ENCODE measurements at regions not wholly inside any gene's neighbourhood (a gene's known extent, or its start where the extent isn't known, plus 50 kb on each side); places are given as distances from the start of the nearest gene placed in this dataset.

DNA sequence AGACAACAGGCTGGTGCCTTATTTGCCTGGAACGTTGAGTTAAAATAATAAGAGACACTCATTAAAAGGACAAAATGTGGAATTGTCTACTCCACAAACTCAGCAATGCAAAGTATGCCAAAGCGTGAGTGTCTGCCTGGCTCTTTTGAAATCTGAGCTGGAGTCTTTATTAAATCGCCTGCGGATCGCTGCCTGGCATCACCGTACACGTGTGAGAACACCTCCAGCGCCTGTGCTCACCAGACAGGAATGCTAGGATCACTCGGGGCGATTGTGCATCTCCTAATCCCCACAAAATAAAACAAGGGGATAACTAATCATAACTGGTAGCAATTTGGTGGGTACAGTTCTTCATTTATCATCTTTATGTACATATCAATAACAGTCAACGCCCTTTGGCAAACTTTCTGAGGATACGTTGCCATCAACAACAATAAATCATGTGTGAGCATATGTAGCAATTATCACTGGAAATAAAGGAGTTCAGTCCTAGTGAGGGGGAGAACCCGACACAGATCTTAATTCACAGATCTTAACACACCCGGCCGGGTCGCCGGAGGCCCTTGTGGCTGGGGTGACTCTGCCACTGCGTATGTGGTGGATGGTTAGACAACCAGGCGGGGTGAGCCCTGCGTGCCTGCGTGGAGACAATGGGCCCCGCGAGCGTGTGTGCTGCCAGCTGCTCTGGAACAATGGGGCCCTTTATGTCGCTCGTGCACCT is 284.9 kb upstream of the IRX1 start (continued):
- TF ChIP-seq CBX5 (IDR thresholded peaks at IDR 0.05; ENCODE audit: low read depth) (no peak), NBN (IDR thresholded peaks at IDR 0.05) (no peak), NFYA (IDR thresholded peaks at IDR 0.05; ENCODE audit: borderline replicate concordance, low read depth, low read length) (no peak)
- TF ChIP-seq, protein P1, sequence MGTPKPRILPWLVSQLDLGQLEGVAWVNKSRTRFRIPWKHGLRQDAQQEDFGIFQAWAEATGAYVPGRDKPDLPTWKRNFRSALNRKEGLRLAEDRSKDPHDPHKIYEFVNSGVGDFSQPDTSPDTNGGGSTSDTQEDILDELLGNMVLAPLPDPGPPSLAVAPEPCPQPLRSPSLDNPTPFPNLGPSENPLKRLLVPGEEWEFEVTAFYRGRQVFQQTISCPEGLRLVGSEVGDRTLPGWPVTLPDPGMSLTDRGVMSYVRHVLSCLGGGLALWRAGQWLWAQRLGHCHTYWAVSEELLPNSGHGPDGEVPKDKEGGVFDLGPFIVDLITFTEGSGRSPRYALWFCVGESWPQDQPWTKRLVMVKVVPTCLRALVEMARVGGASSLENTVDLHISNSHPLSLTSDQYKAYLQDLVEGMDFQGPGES (IDR thresholded peaks at IDR 0.05) = no peak

DNA sequence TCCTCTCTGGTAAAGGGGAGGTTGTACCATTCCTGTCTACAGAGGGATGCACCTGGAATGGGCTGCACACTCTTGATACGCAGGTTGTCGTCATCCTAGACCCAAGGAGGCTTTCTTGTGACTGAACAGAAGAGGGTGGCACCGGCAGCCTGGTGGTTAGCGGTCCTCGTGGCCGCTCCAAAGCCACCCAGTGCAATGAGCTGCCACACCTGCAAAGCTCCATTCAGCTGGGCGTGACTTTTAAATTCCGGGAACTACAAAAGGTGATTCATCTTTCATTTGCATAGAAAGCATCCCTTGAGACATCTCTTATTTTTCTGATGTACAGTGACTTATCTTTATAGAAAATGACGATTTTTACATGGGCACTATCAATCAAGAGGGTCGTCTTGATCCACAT is 286.1 kb upstream of the IRX1 start:
- Histone ChIP-seq H3K9me3 (replicated peaks; ENCODE audit: control insufficient read depth, insufficient read depth, low read length) (no peaks in the 10 kb centered on the region; the same call in 2 of the 3 replicates), H3K4me1 (ENCODE audit: control insufficient read depth, insufficient read depth, low read length) (no peaks in the 10 kb centered on the region), H3K79me2 (ENCODE audit: control insufficient read depth, insufficient read depth, low read length) (no peaks in the 10 kb centered on the region), H3K36me3 (ENCODE audit: control insufficient read depth in 2 of 2, insufficient read depth in 2 of 2, low read length in 1 of 2) (no peaks in the 10 kb centered on the region), H3K4me2 (ENCODE audit: control insufficient read depth, insufficient read depth) (no peak overlapping the region), H3K27me3 (replicated peaks in 1 of 2; ENCODE audit: control insufficient read depth in 2 of 2, insufficient read depth in 2 of 2, low read length in 1 of 2) (no peaks in the 10 kb centered on the region), H3K9ac (ENCODE audit: control insufficient read depth, insufficient read depth, low read length) (no peak overlapping the region), H3K4me3 (no peak overlapping the region), H4K20me1 (ENCODE audit: control insufficient read depth, insufficient read depth) (no peaks in the 10 kb centered on the region), H3K27ac (ENCODE audit: control insufficient read depth, insufficient read depth) (no peak overlapping the region), H2AFZ (ENCODE audit: control insufficient read depth, low read depth, low read length) (no peak overlapping the region)
- BruUV-seq (replicated peaks) = no TSS peak
- DNase-seq (ENCODE audit: low read depth, low spot score) = no peak
- in situ Hi-C loops (cut with MboI) = no loop called here
- ChIA-PET SMC1A (ENCODE audit: uncharacterized antibody, unreplicated experiment) (no interaction called here), CTCF (no interaction called here), POLR2A (no interaction called here), RAD21 (ENCODE audit: unreplicated experiment) (no interaction called here)
- intact Hi-C loops (cut with micrococcal nuclease; ENCODE audit: unreplicated experiment) = no loop called here
- ATAC-seq = no peak
- TF ChIP-seq MYB (IDR thresholded peaks at IDR 0.05; ENCODE audit: borderline replicate concordance, low read depth, low read length) = no peak
- FAIRE-seq = no peak
- WGBS (ENCODE audit: insufficient coverage, insufficient replicate concordance, low lambda C conversion rate, missing lambda C conversion rate) = 6% methylated on average over 10 of the region's 10 CpGs
